Brain microvascular endothelial cell (primary cell): ENCODE measurements at regions not wholly inside any gene's neighbourhood (a gene's known extent, or its start where the extent isn't known, plus 50 kb on each side); places are given as distances from the start of the nearest gene placed in this dataset.

Experiments
- DNase-seq: peaks from one replicate; pipeline ENCODE4 v3.0.0-alpha.2; 2020
- H3K27ac ChIP-seq: fragments of 250-450 bp; sonication (Bioruptor Pico); 2 replicates; pipeline ENCODE4 v1.5.1; 2020; ENCODE audit warnings: mild to moderate bottlenecking, moderate library complexity
- H3K27me3 ChIP-seq: fragments of 250-450 bp; sonication (Bioruptor Pico); replicated peaks from 2 replicates; pipeline ENCODE4 v1.5.1; 2020; ENCODE audit warnings: mild to moderate bottlenecking
- H3K36me3 ChIP-seq: fragments of 250-450 bp; sonication (Bioruptor Pico); replicated peaks from 2 replicates; pipeline ENCODE4 v1.5.1; 2020; ENCODE audit warnings: mild to moderate bottlenecking
- H3K4me3 ChIP-seq: 2 replicates; pipeline ENCODE4 v1.5.1; 2011; ENCODE audit warnings: low read depth, mild to moderate bottlenecking, control low read depth, low read length, moderate library complexity
- in situ Hi-C: cut with HindIII; loops from 2 replicates; pipeline ENCODE4 v1.10.0; 2017; ENCODE audit warnings: low sequenced_read_pairs, low pct_ligation_motif_present
- TF ChIP-seq, protein P1 (sequence below): IDR thresholded peaks from 2 replicates; pipeline ENCODE4 v1.5.1; 2011; ENCODE audit warnings: low read depth, mild to moderate bottlenecking, moderate library complexity, low read length, control low read depth, inconsistent platforms; ENCODE audit errors: missing control alignments

- Histone ChIP-seq H3K36me3 (no peaks in the 10 kb centered on the region), H3K4me3 (no peak overlapping the region), H3K27me3 (no peaks in the 10 kb centered on the region), H3K27ac (no peak overlapping the region)
- in situ Hi-C loops = no loop called here
- no peak for DNase-seq
- TF ChIP-seq, protein P1, sequence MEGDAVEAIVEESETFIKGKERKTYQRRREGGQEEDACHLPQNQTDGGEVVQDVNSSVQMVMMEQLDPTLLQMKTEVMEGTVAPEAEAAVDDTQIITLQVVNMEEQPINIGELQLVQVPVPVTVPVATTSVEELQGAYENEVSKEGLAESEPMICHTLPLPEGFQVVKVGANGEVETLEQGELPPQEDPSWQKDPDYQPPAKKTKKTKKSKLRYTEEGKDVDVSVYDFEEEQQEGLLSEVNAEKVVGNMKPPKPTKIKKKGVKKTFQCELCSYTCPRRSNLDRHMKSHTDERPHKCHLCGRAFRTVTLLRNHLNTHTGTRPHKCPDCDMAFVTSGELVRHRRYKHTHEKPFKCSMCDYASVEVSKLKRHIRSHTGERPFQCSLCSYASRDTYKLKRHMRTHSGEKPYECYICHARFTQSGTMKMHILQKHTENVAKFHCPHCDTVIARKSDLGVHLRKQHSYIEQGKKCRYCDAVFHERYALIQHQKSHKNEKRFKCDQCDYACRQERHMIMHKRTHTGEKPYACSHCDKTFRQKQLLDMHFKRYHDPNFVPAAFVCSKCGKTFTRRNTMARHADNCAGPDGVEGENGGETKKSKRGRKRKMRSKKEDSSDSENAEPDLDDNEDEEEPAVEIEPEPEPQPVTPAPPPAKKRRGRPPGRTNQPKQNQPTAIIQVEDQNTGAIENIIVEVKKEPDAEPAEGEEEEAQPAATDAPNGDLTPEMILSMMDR = no peak
Measured at GRCh38 chr12:97941686-97942354, 479.2 kb downstream of the RMST start.

DNA sequence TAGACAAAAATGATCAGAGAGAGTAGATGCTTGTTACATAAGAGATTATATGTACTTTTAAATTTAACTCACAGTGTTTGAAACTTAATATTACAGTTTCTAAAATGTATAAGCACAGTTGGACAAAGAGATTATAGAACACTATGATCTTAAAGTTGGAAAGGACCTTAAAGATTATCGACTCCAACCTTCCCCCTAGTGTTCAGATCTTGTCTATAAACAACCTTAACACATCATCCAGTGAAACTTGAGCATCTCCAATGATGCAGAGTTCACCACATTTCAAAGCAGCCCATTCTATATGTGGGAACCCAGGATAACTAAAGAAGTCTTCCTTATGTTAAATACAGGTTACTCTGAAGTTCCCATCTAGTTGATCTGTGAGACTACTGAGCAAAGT lies 480.8 kb downstream of the RMST start:
- Histone ChIP-seq H3K4me3 (no peak overlapping the region), H3K36me3 (no peaks in the 10 kb centered on the region), H3K27me3 (no peaks in the 10 kb centered on the region), H3K27ac (no peak overlapping the region)
- TF ChIP-seq, protein P1 = no peak
- in situ Hi-C loops = no loop called here
- no peak for DNase-seq

DNA sequence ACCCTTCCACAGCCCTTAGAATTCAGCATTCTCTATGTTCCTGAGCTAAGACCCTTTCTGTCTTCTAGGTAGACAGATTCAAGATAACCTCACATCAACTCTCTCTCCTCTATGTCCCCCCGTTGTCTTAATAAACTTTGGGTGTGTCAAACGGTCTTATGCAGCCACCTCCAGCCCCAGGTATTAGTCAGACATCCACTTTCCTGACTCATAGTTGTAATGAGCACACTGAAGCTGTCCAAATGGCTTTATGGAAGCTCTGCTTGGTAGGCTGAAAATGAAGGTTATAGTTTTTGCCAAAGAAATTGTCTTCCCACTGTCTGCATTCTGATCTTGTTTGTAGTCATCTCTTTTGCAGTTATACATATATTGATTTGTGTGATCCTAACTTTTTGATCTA lies 482.0 kb downstream of the RMST start:
- no peaks in the 10 kb centered on the region for H3K36me3 ChIP-seq
- no peaks in the 10 kb centered on the region for H3K27me3 ChIP-seq
- no peak overlapping the region for H3K4me3 ChIP-seq
- TF ChIP-seq, protein P1 = no peak
- no peak for DNase-seq
- in situ Hi-C loops = no loop called here
- no peak overlapping the region for H3K27ac ChIP-seq

GRCh38 chr12:97946701-97947100 lies 484.1 kb downstream of the RMST start:
- TF ChIP-seq, protein P1 = no peak
- no peak for DNase-seq
- H3K27ac ChIP-seq = no peak overlapping the region
- H3K36me3 ChIP-seq = no peaks in the 10 kb centered on the region
- H3K4me3 ChIP-seq = no peak overlapping the region
- in situ Hi-C loops = no loop called here
- no peaks in the 10 kb centered on the region for H3K27me3 ChIP-seq

DNA sequence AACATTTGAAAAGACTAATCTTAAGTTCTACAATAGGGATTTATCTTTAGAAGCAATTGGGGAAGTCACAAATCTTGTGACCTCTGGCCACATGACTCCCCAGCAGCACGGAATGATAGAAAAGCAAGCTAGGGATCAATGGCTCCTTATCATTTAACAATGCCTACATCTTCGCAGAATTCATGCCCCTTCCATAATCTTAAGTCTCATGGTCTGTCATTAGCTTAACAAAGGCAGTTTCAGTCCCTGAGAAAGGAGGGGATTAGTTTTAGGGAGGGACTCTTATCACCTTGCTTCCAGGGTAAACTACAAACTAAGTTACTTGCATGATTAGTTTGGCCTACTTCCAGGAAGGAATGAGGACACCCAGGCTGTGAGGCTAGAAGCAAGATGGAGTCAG lies 486.0 kb downstream of the RMST start:
- no peak for DNase-seq
- no peaks in the 10 kb centered on the region for H3K36me3 ChIP-seq
- H3K27me3 ChIP-seq = no peaks in the 10 kb centered on the region
- H3K4me3 ChIP-seq = no peak overlapping the region
- TF ChIP-seq, protein P1 = no peak
- no peak overlapping the region for H3K27ac ChIP-seq
- in situ Hi-C loops = no loop called here

DNA sequence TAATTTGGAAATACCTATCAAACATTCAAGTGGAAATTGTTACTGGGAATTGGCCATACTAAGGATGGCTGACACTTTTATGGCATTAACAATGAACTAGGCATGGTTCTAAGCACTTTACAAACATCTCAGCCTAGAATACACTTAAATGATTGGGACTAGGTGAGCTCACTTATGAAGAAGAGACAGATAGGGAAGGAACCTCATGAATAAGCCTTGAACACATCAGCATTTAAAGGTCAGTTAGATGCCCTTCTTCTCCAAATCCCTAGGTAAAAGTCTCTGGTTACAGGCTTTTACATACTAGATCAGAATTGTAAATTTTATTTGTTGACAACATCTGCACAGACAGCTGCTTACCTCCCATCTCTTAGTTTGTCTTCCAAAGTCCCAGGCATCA lies 488.6 kb downstream of the RMST start:
- in situ Hi-C loops = no loop called here
- no peak for DNase-seq
- Histone ChIP-seq H3K4me3 (no peak overlapping the region), H3K27me3 (no peaks in the 10 kb centered on the region), H3K27ac (no peak overlapping the region), H3K36me3 (no peaks in the 10 kb centered on the region)
- TF ChIP-seq, protein P1 = no peak
